K562 (cell line): ENCODE measurements at regions not wholly inside any gene's neighbourhood (a gene's known extent, or its start where the extent isn't known, plus 50 kb on each side); places are given as distances from the start of the nearest gene placed in this dataset.

ENCODE experiments used
- ATAC-seq: fragments of 200-7000 bp; cut with Tn5 transposase; 3 replicates; pipeline ENCODE4 v1.9.1; 2020; ENCODE audit warnings: moderate library complexity
- BruUV-seq: library from RNA; stranded (reverse); fragments of 400-500 nt; replicated peaks from 2 replicates; lab custom pipeline; 2021; lab: Mats Ljungman, UMichigan
- CTCF ChIA-PET: fragments of 300-600 bp; formaldehyde crosslinking; extraction: SDS; loops from one replicate; lab custom pipeline; 2021; ENCODE audit warnings: low intra/inter-chr PET ratio; lab: Yijun Ruan, JAX
- POLR2A ChIA-PET: fragments of 300-600, 350-650 bp; sonication (Branson Sonifier 250); formaldehyde crosslinking; extraction: SDS; loops from one replicate; lab custom pipeline; 2021; ENCODE audit warnings: antibody characterized with exemption, inconsistent platforms; lab: Yijun Ruan, JAX
- DNase-seq, 4 experiments: peaks; one replicate each; pipeline versions ENCODE4 v3.0.0 to v3.0.0-alpha.2; 2011 to 2018; ENCODE audit warnings: low spot score in 3 of 4, mixed read lengths in 3 of 4; ENCODE audit errors: extremely low read depth in 1 of 4
- FAIRE-seq: peaks from 2 replicates; lab custom pipeline; 2011; peaks lifted over from hg19 to GRCh38; lab: Jason Lieb, UNC
- H2AFZ ChIP-seq: 2 replicates; pipeline ENCODE4 v1.6.0; 2011; ENCODE audit warnings: low read depth, low read length, control low read depth, inconsistent platforms
- H3K27ac ChIP-seq: fragments of 200-600 bp; 3 replicates; pipeline ENCODE4 v1.8.0; 2011; ENCODE audit warnings: low read depth, mild to moderate bottlenecking, control low read depth, inconsistent platforms, low read length, moderate library complexity, mixed read lengths; ENCODE audit errors: extremely low read depth
- H3K27me3 ChIP-seq, 2 experiments: fragments of 300-600 bp in 1 of 2; 2 replicates in 1 of 2; 3 replicates in 1 of 2; pipeline versions ENCODE4 v1.6.0 to v1.8.0; 2011; ENCODE audit warnings: inconsistent platforms in 2 of 2, low read length in 2 of 2, mild to moderate bottlenecking in 1 of 2, mixed read lengths in 1 of 2, moderate library complexity in 1 of 2; ENCODE audit not compliant: control insufficient read depth in 2 of 2, insufficient read depth in 2 of 2
- H3K36me3 ChIP-seq: fragments of 300-600 bp; 3 replicates; pipeline ENCODE4 v1.8.0; 2011; ENCODE audit warnings: mild to moderate bottlenecking, low read length, inconsistent platforms; ENCODE audit not compliant: control insufficient read depth, insufficient read depth
- H3K4me1 ChIP-seq, 2 experiments: fragments of 200-600 bp in 1 of 2; replicated peaks in 1 of 2; 2 replicates in 1 of 2; 3 replicates in 1 of 2; pipeline versions ENCODE4 v1.5.1 to v1.8.0; 2011; ENCODE audit warnings: inconsistent platforms in 2 of 2, low read length in 2 of 2, mild to moderate bottlenecking in 1 of 2, mixed read lengths in 1 of 2, moderate library complexity in 1 of 2; ENCODE audit not compliant: control insufficient read depth in 2 of 2, insufficient read depth in 2 of 2
- H3K4me2 ChIP-seq: 2 replicates; pipeline ENCODE4 v1.6.1; 2011; ENCODE audit warnings: low read length, control low read depth, inconsistent platforms, mixed read lengths; ENCODE audit not compliant: insufficient read depth
- H3K4me3 ChIP-seq: fragments of 200-600 bp; sonication (generic), shearing (Covaris generic); 2 replicates; pipeline ENCODE4 v1.5.1; 2016; ENCODE audit warnings: control low read depth, inconsistent platforms
- H3K79me2 ChIP-seq: fragments of 200-600 bp; 3 replicates; pipeline ENCODE4 v1.8.0; 2011; ENCODE audit warnings: low read length, inconsistent platforms; ENCODE audit not compliant: control insufficient read depth, insufficient read depth
- H3K9ac ChIP-seq, 2 experiments: 2 replicates each; pipeline versions ENCODE4 v1.6.0 to v1.6.1; 2011; ENCODE audit warnings: low read depth in 2 of 2, low read length in 2 of 2, control low read depth in 1 of 2, inconsistent platforms in 1 of 2, mild to moderate bottlenecking in 1 of 2, mixed read lengths in 1 of 2; ENCODE audit not compliant: insufficient read depth in 1 of 2
- H3K9me1 ChIP-seq: one replicate; pipeline ENCODE4 v1.6.0; 2011; ENCODE audit warnings: inconsistent platforms, mild to moderate bottlenecking, low read length, moderate library complexity; ENCODE audit not compliant: control insufficient read depth, insufficient read depth
- H3K9me3 ChIP-seq: replicated peaks from 2 replicates; pipeline ENCODE4 v1.5.1; 2011; ENCODE audit warnings: low read depth, low read length, inconsistent platforms; ENCODE audit not compliant: control insufficient read depth, insufficient read depth
- H4K20me1 ChIP-seq: replicated peaks from 2 replicates; pipeline ENCODE4 v1.6.1; 2011; ENCODE audit warnings: low read length, inconsistent platforms, mixed read lengths; ENCODE audit not compliant: control insufficient read depth, insufficient read depth
- CBFA2T2 ChIP-seq: fragments of 450-650 bp; conservative IDR thresholded peaks from 2 replicates; pipeline ENCODE4 v1.6.1; 2017; ENCODE audit warnings: mild to moderate bottlenecking
- CEBPG ChIP-seq, 3 experiments: fragments of 200-800 bp in 1 of 3; sonication (Bioruptor generic) in 1 of 3; sonication (generic) in 1 of 3; formaldehyde crosslinking in 1 of 3; IDR thresholded peaks in 2 of 3; conservative IDR thresholded peaks in 1 of 3; 2 replicates each; pipeline versions ENCODE4 v1.6.1 to v1.8.0; 2016 to 2022; ENCODE audit warnings: missing compliant biosample characterization in 2 of 3, missing genetic modification characterization in 2 of 3, mild to moderate bottlenecking in 1 of 3, missing genetic modification reagents in 1 of 3
- CSDE1 ChIP-seq, 2 experiments: fragments of 450-650 bp; IDR thresholded peaks; 2 replicates each; pipeline ENCODE4 v1.6.1; 2016; ENCODE audit warnings: mild to moderate bottlenecking in 1 of 2
- PTTG1 ChIP-seq: fragments of 450-650 bp; IDR thresholded peaks from 2 replicates; pipeline ENCODE4 v1.6.1; 2016; ENCODE audit warnings: low read depth, mild to moderate bottlenecking, missing genetic modification characterization, missing compliant biosample characterization
- SMARCA4 ChIP-seq: fragments of 450-650 bp; IDR thresholded peaks from 2 replicates; pipeline ENCODE4 v1.6.1; 2016
- WGBS: fragments of 100-300 bp; shearing (Covaris generic); methylation state at CpG from one replicate; pipeline ENCODE4 v1.1.6; 2016; ENCODE audit warnings: low coverage, mixed read lengths; ENCODE audit not compliant: insufficient coverage; ENCODE audit errors: missing lambda C conversion rate; 5-methylcytosine and 5-hydroxymethylcytosine counted together
- in situ Hi-C: fragments of 300-500 bp; cut with MboI; formaldehyde crosslinking; loops from 4 replicates; pipeline ENCODE4 v1.15.0; 2018; ENCODE audit warnings: inconsistent platforms, mixed read lengths
- intact Hi-C: fragments of 100-400 bp; cut with micrococcal nuclease; formaldehyde crosslinking; loops from 2 replicates; pipeline ENCODE4 v1.14.2; 2022
- TF ChIP-seq, protein P1 (sequence below): fragments of 200-800 bp; sonication (Bioruptor generic); IDR thresholded peaks from 2 replicates; pipeline ENCODE4 v1.6.1; 2017; ENCODE audit warnings: missing genetic modification characterization, missing compliant biosample characterization
- TF ChIP-seq, protein P2 (sequence below): fragments of 450-650 bp; IDR thresholded peaks from 2 replicates; pipeline ENCODE4 v1.7.1; 2018; ENCODE audit warnings: mild to moderate bottlenecking, low read depth; ENCODE audit not compliant: partially characterized antibody
- TF ChIP-seq, protein P3 (sequence below): sonication (generic); formaldehyde crosslinking; IDR thresholded peaks from 2 replicates; pipeline ENCODE4 v1.8.1; 2023; ENCODE audit warnings: mild to moderate bottlenecking, missing genetic modification reagents

GRCh38 chr6:71706523-71706922 is 179.8 kb upstream of the RIMS1 start (continued):
- TF ChIP-seq, protein P1, sequence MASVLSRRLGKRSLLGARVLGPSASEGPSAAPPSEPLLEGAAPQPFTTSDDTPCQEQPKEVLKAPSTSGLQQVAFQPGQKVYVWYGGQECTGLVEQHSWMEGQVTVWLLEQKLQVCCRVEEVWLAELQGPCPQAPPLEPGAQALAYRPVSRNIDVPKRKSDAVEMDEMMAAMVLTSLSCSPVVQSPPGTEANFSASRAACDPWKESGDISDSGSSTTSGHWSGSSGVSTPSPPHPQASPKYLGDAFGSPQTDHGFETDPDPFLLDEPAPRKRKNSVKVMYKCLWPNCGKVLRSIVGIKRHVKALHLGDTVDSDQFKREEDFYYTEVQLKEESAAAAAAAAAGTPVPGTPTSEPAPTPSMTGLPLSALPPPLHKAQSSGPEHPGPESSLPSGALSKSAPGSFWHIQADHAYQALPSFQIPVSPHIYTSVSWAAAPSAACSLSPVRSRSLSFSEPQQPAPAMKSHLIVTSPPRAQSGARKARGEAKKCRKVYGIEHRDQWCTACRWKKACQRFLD (CRISPR knock-in tag), result no peak
- TF ChIP-seq CEBPG (CRISPR knock-in tag; IDR thresholded peaks at IDR 0.05), result no peak
- no peak for TF ChIP-seq CEBPG (tag; conservative IDR thresholded peaks at IDR 0.05 in 1 of 2, IDR thresholded peaks at IDR 0.05 in 1 of 2)
- TF ChIP-seq, protein P2, sequence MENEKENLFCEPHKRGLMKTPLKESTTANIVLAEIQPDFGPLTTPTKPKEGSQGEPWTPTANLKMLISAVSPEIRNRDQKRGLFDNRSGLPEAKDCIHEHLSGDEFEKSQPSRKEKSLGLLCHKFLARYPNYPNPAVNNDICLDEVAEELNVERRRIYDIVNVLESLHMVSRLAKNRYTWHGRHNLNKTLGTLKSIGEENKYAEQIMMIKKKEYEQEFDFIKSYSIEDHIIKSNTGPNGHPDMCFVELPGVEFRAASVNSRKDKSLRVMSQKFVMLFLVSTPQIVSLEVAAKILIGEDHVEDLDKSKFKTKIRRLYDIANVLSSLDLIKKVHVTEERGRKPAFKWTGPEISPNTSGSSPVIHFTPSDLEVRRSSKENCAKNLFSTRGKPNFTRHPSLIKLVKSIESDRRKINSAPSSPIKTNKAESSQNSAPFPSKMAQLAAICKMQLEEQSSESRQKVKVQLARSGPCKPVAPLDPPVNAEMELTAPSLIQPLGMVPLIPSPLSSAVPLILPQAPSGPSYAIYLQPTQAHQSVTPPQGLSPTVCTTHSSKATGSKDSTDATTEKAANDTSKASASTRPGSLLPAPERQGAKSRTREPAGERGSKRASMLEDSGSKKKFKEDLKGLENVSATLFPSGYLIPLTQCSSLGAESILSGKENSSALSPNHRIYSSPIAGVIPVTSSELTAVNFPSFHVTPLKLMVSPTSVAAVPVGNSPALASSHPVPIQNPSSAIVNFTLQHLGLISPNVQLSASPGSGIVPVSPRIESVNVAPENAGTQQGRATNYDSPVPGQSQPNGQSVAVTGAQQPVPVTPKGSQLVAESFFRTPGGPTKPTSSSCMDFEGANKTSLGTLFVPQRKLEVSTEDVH, result no peak
- TF ChIP-seq CSDE1 (IDR thresholded peaks at IDR 0.05), result no peak

DNA sequence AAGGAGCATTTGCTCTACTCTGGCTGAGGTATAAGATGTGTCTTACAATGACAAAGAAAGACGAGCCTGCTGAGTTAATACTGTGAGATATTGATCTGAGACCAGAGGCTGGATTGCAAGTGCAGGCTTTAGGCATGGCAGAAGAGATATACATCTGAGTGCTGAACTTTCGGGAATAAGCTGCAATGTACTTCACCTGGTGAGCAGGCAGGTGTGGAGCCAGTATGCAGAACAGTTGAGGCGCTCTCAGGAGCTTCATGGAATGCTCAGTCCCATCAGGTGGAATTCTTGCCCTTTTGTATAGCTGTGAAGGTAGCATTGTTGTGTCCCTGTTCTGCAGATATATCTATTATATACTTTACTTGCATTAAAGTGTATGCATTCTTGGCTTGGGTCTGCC is 179.3 kb upstream of the RIMS1 start:
- FAIRE-seq, result no peak

More for the DNA sequence above, 179.3 kb upstream of the RIMS1 start:
- Histone ChIP-seq H3K27ac (no peak overlapping the region), H3K9me3 (no peaks in the 10 kb centered on the region), H3K9ac (no peak overlapping the region), H3K27me3 (no peaks in the 10 kb centered on the region), H3K4me2 (no peak overlapping the region), H2AFZ (no peak overlapping the region), H3K4me3 (no peak overlapping the region), H3K36me3 (no peaks in the 10 kb centered on the region), H3K4me1 (no peaks in the 10 kb centered on the region), H4K20me1 (no peaks in the 10 kb centered on the region), H3K79me2 (no peaks in the 10 kb centered on the region), H3K9me1 (no peaks in the 10 kb centered on the region)
- WGBS, result 0% methylated on average over 3 of the region's 3 CpGs
- in situ Hi-C loops (no loop called here), intact Hi-C loops (no loop called here)
- BruUV-seq, result no TSS peak
- TF ChIP-seq SMARCA4 (no peak), PTTG1 (no peak), CBFA2T2 (no peak)
- TF ChIP-seq, protein P3, sequence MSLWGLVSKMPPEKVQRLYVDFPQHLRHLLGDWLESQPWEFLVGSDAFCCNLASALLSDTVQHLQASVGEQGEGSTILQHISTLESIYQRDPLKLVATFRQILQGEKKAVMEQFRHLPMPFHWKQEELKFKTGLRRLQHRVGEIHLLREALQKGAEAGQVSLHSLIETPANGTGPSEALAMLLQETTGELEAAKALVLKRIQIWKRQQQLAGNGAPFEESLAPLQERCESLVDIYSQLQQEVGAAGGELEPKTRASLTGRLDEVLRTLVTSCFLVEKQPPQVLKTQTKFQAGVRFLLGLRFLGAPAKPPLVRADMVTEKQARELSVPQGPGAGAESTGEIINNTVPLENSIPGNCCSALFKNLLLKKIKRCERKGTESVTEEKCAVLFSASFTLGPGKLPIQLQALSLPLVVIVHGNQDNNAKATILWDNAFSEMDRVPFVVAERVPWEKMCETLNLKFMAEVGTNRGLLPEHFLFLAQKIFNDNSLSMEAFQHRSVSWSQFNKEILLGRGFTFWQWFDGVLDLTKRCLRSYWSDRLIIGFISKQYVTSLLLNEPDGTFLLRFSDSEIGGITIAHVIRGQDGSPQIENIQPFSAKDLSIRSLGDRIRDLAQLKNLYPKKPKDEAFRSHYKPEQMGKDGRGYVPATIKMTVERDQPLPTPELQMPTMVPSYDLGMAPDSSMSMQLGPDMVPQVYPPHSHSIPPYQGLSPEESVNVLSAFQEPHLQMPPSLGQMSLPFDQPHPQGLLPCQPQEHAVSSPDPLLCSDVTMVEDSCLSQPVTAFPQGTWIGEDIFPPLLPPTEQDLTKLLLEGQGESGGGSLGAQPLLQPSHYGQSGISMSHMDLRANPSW, result no peak
- DNase-seq (no peak), ATAC-seq (no peak)
- ChIA-PET POLR2A (interaction anchor here (0.6 kb wide), 1 partner anchor 784 kb away, joined by 3 read pairs; no protein-coding TSS in a partner anchor), CTCF (no interaction called here)
